ENCODE measurements at regions not wholly inside any gene's neighbourhood (a gene's known extent, or its start where the extent isn't known, plus 50 kb on each side); places are given as distances from the start of the nearest gene placed in this dataset.
"Not testable (repeated sequence)": the region's sequence is repeated elsewhere in the genome, so short reads cannot be mapped to it uniquely, and the experiment has no call there.

GRCh38 chr9:64813072-64813471, 471.9 kb downstream of the FOXD4L5 start:
- not testable (repeated sequence) for DNase-seq

- not testable (repeated sequence) for DNase-seq
These were observed 506.3 kb downstream of the FOXD4L5 start for GRCh38 chr9:64778667-64779066.

- DNase-seq, result not testable (repeated sequence)
These were observed 508.7 kb downstream of the FOXD4L5 start for GRCh38 chr9:64776269-64776668.

- peak in 1 of 2 donors; percentile 0 for DNase-seq
These were observed 509.9 kb downstream of the FOXD4L5 start for GRCh38 chr9:64774813-64775793.

- DNase-seq, result peak in 1 of 2 donors; percentile 0
These were observed 510.8 kb downstream of the FOXD4L5 start for GRCh38 chr9:64774004-64774812.

GRCh38 chr9:64773491-64773931, 511.5 kb downstream of the FOXD4L5 start:
- DNase-seq, result peak in 1 of 2 donors; percentile 0

GRCh38 chr9:64772751-64773331, 512.2 kb downstream of the FOXD4L5 start:
- DNase-seq, result peak in 1 of 2 donors; percentile 0

GRCh38 chr9:64772123-64772736, 512.8 kb downstream of the FOXD4L5 start:
- DNase-seq, result not testable (repeated sequence)
